Tibial nerve (tissue), 4 donors: ENCODE measurements at regions not wholly inside any gene's neighbourhood (a gene's known extent, or its start where the extent isn't known, plus 50 kb on each side); places are given as distances from the start of the nearest gene placed in this dataset.
"Not testable (repeated sequence)": the region's sequence is repeated elsewhere in the genome, so short reads cannot be mapped to it uniquely, and the experiment has no call there.

Source experiments
- DNase-seq, 2 donors: peaks; one replicate each; pipeline ENCODE4 v3.0.0-alpha.2; 2019; ENCODE audit warnings: low spot score in 2 of 2
- H3K27ac ChIP-seq, 4 donors: fragments of 200-600 bp; sonication (generic) in 3 of 4; one replicate each; pipeline ENCODE4 v1.5.1; 2017 to 2019; ENCODE audit warnings: mild to moderate bottlenecking in 1 of 4
- H3K27me3 ChIP-seq, 2 donors: fragments of 200-600 bp; sonication (generic) in 1 of 2; one replicate each; pipeline versions ENCODE4 v1.5.1 to v1.6.0; 2017 to 2019
- H3K36me3 ChIP-seq, 3 donors: fragments of 200-600 bp; sonication (generic); one replicate each; pipeline ENCODE4 v1.5.1; 2018 to 2019
- H3K4me1 ChIP-seq, 4 donors: fragments of 200-600 bp; sonication (generic) in 3 of 4; one replicate each; pipeline ENCODE4 v1.5.1; 2017 to 2019
- H3K4me3 ChIP-seq, 4 donors: fragments of 200-600 bp; sonication (generic) in 3 of 4; one replicate each; pipeline ENCODE4 v1.5.1; 2017 to 2019; ENCODE audit warnings: mild to moderate bottlenecking in 1 of 4, moderate library complexity in 1 of 4
- H3K9me3 ChIP-seq, 4 donors: fragments of 200-600 bp; sonication (generic) in 3 of 4; one replicate each; pipeline ENCODE4 v1.5.1; 2017 to 2019
- EP300 ChIP-seq, 2 donors: sonication (generic); formaldehyde crosslinking; IDR thresholded peaks; one replicate each; pipeline ENCODE4 v1.6.1; 2017; ENCODE audit warnings: antibody characterized with exemption in 2 of 2, mild to moderate bottlenecking in 1 of 2
- POLR2A ChIP-seq, 2 donors: fragments of 450-650 bp; IDR thresholded peaks; one replicate each; pipeline ENCODE4 v1.6.1; 2017; ENCODE audit warnings: antibody characterized with exemption in 2 of 2, mild to moderate bottlenecking in 2 of 2, moderate library complexity in 2 of 2
- WGBS, 2 donors: methylation state at CpG; one replicate each; pipeline ENCODE4 v1.1.5; 2018; 5-methylcytosine and 5-hydroxymethylcytosine counted together
- TF ChIP-seq, protein P1 (sequence below), 5 experiments: fragments of 200-600 bp in 3 of 5; fragments of 450-650 bp in 2 of 5; sonication (generic) in 3 of 5; IDR thresholded peaks; one replicate each; pipeline ENCODE4 v1.5.1; 2016 to 2019; ENCODE audit warnings: antibody characterized with exemption in 5 of 5, mild to moderate bottlenecking in 3 of 5, moderate library complexity in 2 of 5

DNA sequence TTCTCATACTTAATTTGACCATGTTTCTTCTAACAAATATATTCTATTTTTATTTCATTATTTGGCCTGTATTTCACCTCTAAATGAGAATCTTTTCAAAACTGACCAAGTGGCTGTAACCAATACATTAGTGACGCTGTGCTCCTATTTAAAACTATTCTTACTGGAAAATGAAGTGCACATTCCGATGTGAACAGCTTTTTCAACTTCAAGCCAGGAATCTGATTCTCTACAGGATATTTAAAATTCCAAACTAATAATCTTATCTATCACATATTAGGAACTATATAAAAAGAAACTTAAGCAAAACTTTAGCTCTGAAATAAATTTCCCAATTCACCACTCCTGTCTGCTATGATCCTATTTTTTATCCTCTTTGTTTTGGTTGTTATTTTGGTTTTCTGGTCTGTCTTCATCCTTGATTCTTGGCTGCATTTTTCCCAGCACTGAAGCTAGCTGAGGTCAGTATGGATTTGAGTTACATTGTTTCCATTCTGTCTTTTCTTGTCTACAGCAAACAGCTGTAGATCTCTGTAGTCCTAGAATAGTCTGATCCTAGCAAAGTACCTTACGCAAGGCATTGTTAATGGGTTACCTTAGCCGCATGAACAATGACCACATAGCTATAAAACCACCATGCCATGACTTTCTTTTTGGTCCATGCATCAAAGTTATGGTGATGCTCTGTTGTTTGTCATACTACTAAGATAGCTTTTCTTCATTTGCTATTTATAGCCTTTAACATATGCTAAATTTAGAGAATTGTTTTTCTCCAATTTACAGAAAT lies 748.6 kb upstream of the SPRY2 start:
- WGBS, 2 donors = 67 to 68% methylated on average over 4 of the region's 4 CpGs
- no peak for TF ChIP-seq POLR2A (IDR thresholded peaks at IDR 0.05)
- TF ChIP-seq, protein P1, sequence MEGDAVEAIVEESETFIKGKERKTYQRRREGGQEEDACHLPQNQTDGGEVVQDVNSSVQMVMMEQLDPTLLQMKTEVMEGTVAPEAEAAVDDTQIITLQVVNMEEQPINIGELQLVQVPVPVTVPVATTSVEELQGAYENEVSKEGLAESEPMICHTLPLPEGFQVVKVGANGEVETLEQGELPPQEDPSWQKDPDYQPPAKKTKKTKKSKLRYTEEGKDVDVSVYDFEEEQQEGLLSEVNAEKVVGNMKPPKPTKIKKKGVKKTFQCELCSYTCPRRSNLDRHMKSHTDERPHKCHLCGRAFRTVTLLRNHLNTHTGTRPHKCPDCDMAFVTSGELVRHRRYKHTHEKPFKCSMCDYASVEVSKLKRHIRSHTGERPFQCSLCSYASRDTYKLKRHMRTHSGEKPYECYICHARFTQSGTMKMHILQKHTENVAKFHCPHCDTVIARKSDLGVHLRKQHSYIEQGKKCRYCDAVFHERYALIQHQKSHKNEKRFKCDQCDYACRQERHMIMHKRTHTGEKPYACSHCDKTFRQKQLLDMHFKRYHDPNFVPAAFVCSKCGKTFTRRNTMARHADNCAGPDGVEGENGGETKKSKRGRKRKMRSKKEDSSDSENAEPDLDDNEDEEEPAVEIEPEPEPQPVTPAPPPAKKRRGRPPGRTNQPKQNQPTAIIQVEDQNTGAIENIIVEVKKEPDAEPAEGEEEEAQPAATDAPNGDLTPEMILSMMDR (IDR thresholded peaks at IDR 0.05) = no peak
- no peak for TF ChIP-seq EP300 (IDR thresholded peaks at IDR 0.05)
- no peaks in the 10 kb centered on the region for H3K27me3 ChIP-seq
- no peak overlapping the region for H3K4me3 ChIP-seq
- H3K27ac ChIP-seq = no peak overlapping the region
- H3K36me3 ChIP-seq = no peaks in the 10 kb centered on the region
- no peak for DNase-seq
- H3K9me3 ChIP-seq = no peaks in the 10 kb centered on the region
- H3K4me1 ChIP-seq = no peaks in the 10 kb centered on the region

DNA sequence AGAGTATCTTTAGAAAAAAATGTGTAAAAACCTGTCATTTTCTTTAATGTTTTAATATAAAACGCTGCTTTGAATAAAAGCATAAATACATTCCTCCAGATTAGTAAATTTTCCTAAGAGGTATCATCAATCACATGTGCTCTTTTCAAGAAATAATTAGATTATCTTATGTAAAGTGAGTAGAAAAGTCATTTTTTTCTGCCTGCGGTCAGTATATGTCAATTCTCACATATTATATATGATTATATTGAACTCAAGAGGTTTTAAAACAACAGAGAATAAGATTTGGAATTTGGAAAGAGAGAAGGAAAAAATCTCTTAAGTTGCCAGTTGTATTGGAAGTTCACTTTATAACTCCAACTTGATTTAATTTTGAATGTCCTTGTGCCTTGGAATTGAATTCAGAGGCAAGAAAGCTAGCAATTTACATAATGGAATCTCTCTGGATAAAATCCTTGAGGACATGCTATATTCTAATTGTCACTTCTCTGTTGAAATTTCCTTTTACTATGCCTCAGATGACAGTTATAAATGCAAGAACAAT lies 740.1 kb upstream of the SPRY2 start:
- H3K36me3 ChIP-seq = no peaks in the 10 kb centered on the region
- TF ChIP-seq, protein P1 (IDR thresholded peaks at IDR 0.05) = no peak
- no peak for TF ChIP-seq POLR2A (IDR thresholded peaks at IDR 0.05)
- TF ChIP-seq EP300 (IDR thresholded peaks at IDR 0.05) = no peak
- H3K4me1 ChIP-seq = no peaks in the 10 kb centered on the region
- no peak overlapping the region for H3K27ac ChIP-seq
- no peaks in the 10 kb centered on the region for H3K27me3 ChIP-seq
- no peak overlapping the region for H3K4me3 ChIP-seq
- 63% methylated on average over 2 of the region's 2 CpGs for WGBS, 2 donors
- H3K9me3 ChIP-seq = no peaks in the 10 kb centered on the region
- DNase-seq = no peak

DNA sequence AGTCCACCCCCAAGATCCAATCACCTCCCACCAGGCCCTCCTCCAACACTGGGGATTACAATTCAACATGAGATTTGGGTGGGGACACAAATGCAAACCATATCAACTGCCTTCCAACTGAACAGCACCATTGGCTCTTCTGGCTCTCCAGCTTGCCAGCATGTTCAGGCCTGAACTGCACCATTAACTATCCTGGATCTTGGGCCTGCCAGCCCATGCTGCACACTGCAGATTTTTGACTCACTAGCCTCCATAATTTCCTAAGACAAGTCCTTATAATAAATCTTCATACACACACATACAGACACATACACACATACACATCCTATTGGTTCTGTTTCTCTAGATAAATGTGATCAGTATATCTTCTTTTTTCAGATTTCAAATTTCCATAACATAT lies 737.1 kb upstream of the SPRY2 start:
- Histone ChIP-seq H3K4me3 (no peak overlapping the region), H3K9me3 (peaks cover 0 to 3% (median 0%) of the 10 kb centered on the region in 4 donors), H3K27ac (no peak overlapping the region), H3K36me3 (no peaks in the 10 kb centered on the region), H3K27me3 (no peaks in the 10 kb centered on the region), H3K4me1 (no peaks in the 10 kb centered on the region)
- no peak for TF ChIP-seq EP300 (IDR thresholded peaks at IDR 0.05)
- TF ChIP-seq, protein P1 (IDR thresholded peaks at IDR 0.05) = no peak
- no peak for TF ChIP-seq POLR2A (IDR thresholded peaks at IDR 0.05)
- no peak for DNase-seq

DNA sequence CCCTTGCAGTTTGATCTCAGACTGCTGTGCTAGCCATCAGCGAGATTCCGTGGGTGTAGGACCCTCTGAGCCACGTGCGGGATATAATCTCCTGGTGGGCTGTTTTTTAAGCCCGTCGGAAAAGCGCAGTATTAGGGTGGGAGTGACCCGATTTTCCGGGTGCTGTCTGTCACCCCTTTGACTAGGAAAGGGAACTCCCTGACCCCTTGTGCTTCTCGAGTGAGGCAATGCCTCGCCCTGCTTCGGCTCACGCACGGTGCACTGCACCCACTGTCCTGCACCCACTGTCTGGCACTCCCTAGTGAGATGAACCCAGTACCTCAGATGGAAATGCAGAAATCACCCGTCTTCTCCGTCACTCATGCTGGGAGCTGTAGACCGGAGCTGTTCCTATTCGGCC lies 728.9 kb upstream of the SPRY2 start:
- H3K4me3 ChIP-seq, DNase-seq, H3K4me1 ChIP-seq, H3K36me3 ChIP-seq, H3K27me3 ChIP-seq, H3K27ac ChIP-seq, H3K9me3 ChIP-seq: not testable (repeated sequence)
- WGBS, 2 donors = 95 to 97% methylated on average over 14 to 15 of the region's 18 CpGs

DNA sequence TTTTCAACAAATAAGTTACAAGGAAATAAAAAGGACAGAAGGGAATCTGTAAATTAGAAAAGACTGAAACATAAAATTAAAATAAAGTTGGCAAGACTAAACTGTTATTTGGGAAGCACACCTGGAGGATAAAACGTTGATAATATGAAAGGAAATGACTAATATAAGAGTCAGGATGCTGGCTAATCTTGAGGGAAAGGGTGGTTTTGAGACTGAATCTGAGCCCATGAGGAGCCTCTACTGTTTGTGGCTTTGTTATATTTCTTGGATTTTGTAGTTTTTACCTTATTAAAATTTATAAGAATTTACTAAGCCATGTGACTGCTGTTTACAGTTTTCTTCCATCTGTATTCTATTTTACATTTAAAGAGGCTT lies 718.0 kb upstream of the SPRY2 start:
- no peaks in the 10 kb centered on the region for H3K27me3 ChIP-seq
- no peaks in the 10 kb centered on the region for H3K36me3 ChIP-seq
- no peak overlapping the region for H3K4me3 ChIP-seq
- no peak for DNase-seq
- WGBS, 2 donors = 28 to 34% methylated on average over 1 of the region's 1 CpG
- no peaks in the 10 kb centered on the region for H3K9me3 ChIP-seq
- TF ChIP-seq EP300 (IDR thresholded peaks at IDR 0.05) (no peak), POLR2A (IDR thresholded peaks at IDR 0.05) (no peak)
- TF ChIP-seq, protein P1 (IDR thresholded peaks at IDR 0.05) = no peak
- H3K4me1 ChIP-seq = no peaks in the 10 kb centered on the region
- no peak overlapping the region for H3K27ac ChIP-seq
